Inferior parietal cortex (tissue), 1 donor: ENCODE measurements at regions not wholly inside any gene's neighbourhood (a gene's known extent, or its start where the extent isn't known, plus 50 kb on each side); places are given as distances from the start of the nearest gene placed in this dataset.
"Not testable (repeated sequence)": the region's sequence is repeated elsewhere in the genome, so short reads cannot be mapped to it uniquely, and the experiment has no call there.

Experiments used
- DNase-seq: peaks from one replicate; pipeline ENCODE4 v3.0.0-alpha.2; 2016; ENCODE audit errors: extremely low spot score

- DNase-seq = no peak
Measured at GRCh38 chrX:125678258-125678657, 358.6 kb downstream of the TEX13C start.

- no peak for DNase-seq
Measured at GRCh38 chrX:125680366-125680765, 360.7 kb downstream of the TEX13C start.

- no peak for DNase-seq
Measured at GRCh38 chrX:125681058-125681457, 361.4 kb downstream of the TEX13C start.

DNA sequence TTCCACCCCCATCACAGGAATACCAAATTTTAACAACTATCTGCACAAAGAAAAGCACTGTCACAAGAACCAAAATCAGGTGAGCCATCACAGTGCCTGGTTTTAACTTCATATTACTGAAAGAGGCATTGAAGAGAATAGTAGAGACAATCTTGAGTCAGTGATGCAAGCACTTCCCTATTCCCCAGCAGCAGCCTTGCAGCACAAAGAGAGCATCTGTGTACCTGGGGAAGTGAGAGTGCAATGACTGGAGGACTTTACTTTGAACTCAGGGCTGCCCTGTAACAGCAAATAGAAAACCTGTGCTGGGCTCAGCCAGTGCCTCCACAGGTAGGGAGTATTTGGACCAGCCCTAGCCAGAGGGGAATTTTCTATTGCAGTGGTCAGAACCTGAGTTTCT lies 361.8 kb downstream of the TEX13C start:
- DNase-seq = no peak

GRCh38 chrX:125690522-125690921 lies 370.9 kb downstream of the TEX13C start:
- not testable (repeated sequence) for DNase-seq

DNA sequence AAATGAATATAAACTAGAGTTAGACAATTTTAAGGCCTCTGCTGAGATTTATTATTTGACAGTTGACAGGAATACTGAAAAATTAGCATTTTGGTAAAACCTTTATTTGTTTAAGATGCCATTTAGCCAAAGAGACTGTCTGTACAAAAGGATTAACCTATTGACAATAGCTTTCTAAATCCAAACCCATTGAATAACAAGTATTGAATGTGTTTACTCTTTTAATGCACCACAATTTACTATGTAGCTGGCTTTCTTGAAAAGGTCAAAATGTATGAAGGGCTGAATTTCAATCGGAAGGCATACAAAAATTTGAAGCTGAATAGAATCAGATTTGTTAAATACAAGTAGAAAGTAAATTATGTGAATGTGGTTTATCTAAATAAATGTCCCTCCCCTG lies 374.5 kb downstream of the TEX13C start:
- DNase-seq = no peak

GRCh38 chrX:125709074-125709473 lies 389.4 kb downstream of the TEX13C start:
- DNase-seq = no peak

GRCh38 chrX:125709532-125709931 lies 389.9 kb downstream of the TEX13C start:
- no peak for DNase-seq

GRCh38 chrX:125710403-125711062 lies 390.9 kb downstream of the TEX13C start:
- DNase-seq = no peak

- no peak for DNase-seq
Measured at GRCh38 chrX:125711103-125711502, 391.4 kb downstream of the TEX13C start.

- DNase-seq = no peak
Measured at GRCh38 chrX:125713633-125714032, 394.0 kb downstream of the TEX13C start.

GRCh38 chrX:125727117-125727516 lies 407.4 kb downstream of the TEX13C start:
- no peak for DNase-seq

GRCh38 chrX:125736008-125736729 lies 416.5 kb downstream of the TEX13C start:
- DNase-seq = no peak

- DNase-seq = no peak
Measured at GRCh38 chrX:125742811-125743210, 423.1 kb downstream of the TEX13C start.

DNA sequence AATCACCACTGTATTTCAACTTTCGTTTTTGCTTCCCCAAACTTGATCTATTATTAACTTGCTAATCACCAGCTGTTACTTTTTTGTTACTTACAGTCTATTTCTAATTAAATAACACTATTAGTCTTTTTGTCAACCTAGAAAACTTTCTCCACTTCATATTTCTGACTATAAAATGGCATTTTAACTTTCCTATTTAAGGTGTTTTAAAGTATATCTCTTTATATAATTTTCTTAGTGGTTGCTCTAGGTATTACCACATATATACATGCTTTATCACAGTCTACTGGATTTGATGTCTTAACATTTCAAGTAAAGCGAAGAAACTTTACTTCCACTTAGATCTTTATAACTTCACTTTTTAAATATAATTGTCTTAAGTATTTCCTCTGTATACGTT lies 421.2 kb downstream of the DCAF12L2 start:
- DNase-seq = no peak

DNA sequence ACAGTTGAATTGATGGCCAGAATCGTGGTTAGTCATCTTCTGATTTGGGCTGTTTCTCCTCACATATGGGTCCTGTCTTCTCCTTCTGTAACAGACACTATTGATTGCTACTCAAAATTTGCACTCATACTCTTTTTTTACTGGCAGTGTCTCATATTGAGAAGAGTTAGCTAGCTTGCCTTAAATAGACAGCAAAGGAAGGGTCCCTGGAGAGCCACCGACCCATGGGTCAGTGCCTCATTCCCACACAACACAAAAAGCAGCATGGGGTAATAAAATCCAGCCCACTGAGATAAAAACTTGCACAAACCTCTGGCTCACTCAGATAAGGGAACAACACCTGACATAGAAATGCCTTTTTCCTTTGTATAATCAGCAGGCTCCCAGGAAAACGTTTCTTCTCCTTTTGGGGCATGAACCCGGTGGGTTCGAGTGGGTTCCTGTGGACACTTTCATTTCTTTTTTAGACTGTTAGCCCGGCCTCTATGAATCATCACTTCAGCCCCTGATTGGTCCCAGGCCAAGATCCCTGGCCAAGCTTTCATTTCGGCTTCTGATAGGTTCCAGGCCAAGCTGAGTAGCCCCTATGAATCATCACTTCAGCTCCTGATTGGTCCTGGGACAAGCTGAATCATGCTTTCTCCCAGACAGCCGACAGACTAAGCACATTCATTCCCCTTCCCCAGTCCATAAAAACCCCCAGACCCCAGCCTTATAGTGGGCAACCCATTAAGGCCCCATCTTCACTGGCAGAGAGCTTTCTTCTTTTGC lies 408.1 kb downstream of the DCAF12L2 start:
- DNase-seq = no peak

DNA sequence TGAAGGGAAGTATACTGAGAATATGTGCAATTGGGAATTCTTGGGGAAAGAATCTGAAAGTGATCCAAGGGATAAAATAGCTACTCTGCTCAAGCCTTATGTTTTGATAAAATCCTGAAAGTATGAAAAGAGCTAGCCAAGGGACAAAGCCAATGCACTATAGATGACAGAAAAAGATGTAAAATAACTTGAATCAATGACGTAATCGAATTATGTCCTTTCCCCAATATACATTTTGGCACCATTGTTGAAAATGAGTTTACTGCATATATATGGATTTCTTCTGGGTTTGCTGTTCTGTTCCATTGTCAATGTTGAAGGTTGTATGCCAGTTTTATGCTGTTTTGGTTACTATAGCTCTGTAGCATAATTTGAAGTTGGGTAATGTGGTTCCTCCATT lies 407.3 kb downstream of the DCAF12L2 start:
- no peak for DNase-seq

GRCh38 chrX:125762954-125763353 lies 403.1 kb downstream of the DCAF12L2 start:
- DNase-seq = no peak

DNA sequence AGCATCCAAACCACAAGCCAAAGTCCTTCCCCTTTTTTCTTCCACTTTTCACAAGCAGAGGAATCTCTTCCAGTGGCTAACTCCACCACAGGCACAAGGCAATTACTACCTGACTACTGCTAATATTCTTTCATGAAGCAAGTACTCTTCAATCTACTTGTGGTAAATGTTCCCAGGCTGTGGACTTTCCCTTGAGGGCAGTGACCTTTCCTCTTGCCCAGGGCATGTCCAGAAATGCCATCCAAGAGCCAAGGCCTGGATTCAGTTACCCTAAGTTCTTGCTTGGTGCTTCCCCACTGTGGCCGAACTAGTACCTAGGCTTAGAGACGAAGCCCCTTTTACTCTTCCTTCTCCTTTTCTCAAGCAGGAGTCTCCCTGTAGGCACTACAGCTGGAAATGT lies 400.7 kb downstream of the DCAF12L2 start:
- no peak for DNase-seq

GRCh38 chrX:125769628-125770027 lies 396.5 kb downstream of the DCAF12L2 start:
- DNase-seq = no peak

- no peak for DNase-seq
Measured at GRCh38 chrX:125778261-125778660, 387.8 kb downstream of the DCAF12L2 start.

DNA sequence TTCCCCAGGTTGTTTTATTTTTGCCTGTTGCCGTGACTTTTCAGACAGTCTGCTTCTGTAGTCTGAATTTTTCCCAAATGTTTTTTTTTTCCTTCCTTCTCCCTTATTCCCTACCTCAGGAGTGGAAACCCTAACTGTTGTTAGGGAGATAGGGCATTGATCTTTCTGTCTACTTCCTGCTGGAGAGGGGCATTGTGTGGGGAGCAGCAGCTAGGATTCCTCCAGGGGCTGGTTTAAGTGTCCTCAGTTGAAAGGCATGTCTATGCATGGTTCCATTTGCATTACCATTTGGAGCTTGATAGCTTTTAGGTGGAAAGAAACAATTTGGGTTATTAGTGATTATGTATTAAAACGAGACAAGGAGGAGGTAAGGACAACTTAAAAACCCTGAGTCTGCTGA lies 383.9 kb downstream of the DCAF12L2 start:
- DNase-seq = no peak

DNA sequence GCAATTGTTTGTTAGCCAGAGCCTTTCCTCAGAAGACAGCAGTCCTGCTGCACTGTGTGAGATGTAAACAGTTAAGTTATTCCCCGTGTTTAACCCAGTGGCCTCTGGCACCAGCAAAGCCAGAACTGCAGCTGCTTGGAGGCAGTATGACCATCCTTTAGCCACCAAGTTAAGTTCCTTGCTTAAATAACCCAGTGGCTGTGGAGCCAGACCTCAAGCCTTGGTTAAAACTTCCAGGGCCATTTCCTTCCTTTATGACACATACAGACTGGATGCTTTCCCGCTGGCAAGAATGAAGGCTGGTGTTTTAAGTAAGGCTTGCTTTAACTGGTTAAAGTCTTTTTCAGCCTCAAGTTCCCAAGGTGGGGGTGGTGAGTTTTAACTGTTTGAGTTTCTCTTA lies 379.8 kb downstream of the DCAF12L2 start:
- no peak for DNase-seq
